ENCODE measurements at regions not wholly inside any gene's neighbourhood (a gene's known extent, or its start where the extent isn't known, plus 50 kb on each side); places are given as distances from the start of the nearest gene placed in this dataset.

GRCh38 chr3:74824366-74824765 is 209.9 kb upstream of the CNTN3 start:
- Histone ChIP-seq H3K27ac (ENCODE audit: insufficient read depth, low read depth, low read length) (no peak overlapping the region), H3K4me1 (ENCODE audit: control insufficient read depth, extremely low read depth, insufficient read depth, low read length) (no peaks in the 10 kb centered on the region), H2AFZ (ENCODE audit: low read depth, low read length) (no peak overlapping the region), H3K9me1 (replicated peaks; ENCODE audit: control insufficient read depth, extremely low read depth, insufficient read depth, low read length) (no peaks in the 10 kb centered on the region), H3K4me2 (ENCODE audit: insufficient read depth, low read length) (no peak overlapping the region), H3K4me3 (replicated peaks in 1 of 3; ENCODE audit: insufficient read depth in 1 of 3, low read depth in 1 of 3, low read length in 3 of 3) (no peak overlapping the region), H3K9me3 (replicated peaks; ENCODE audit: control insufficient read depth, insufficient read depth, low read length) (peaks cover 3% of the 10 kb centered on the region), H3K79me2 (ENCODE audit: control insufficient read depth, insufficient read depth, low read length) (no peaks in the 10 kb centered on the region), H3K36me3 (ENCODE audit: control insufficient read depth in 2 of 2, extremely low read depth in 1 of 2, insufficient read depth in 2 of 2, low read length in 2 of 2) (no peaks in the 10 kb centered on the region), H4K20me1 (replicated peaks; ENCODE audit: control insufficient read depth, extremely low read depth, insufficient read depth, low read length) (no peaks in the 10 kb centered on the region), H3K9ac (replicated peaks; ENCODE audit: extremely low read depth, insufficient read depth, low read length) (no peak overlapping the region), H3K27me3 (ENCODE audit: control insufficient read depth in 2 of 2, insufficient read depth in 2 of 2, low read length in 2 of 2) (no peaks in the 10 kb centered on the region)
- intact Hi-C loops (cut with micrococcal nuclease), result no loop called here
- FAIRE-seq (no peak), DNase-seq (ENCODE audit: low read depth, low spot score) (no peak)
- TF ChIP-seq JUN (IDR thresholded peaks at IDR 0.05; ENCODE audit: borderline replicate concordance, insufficient read depth, insufficient read length, low read depth) (no peak), GATA2 (IDR thresholded peaks at IDR 0.05; ENCODE audit: insufficient read depth, insufficient read length, low read depth, low read length) (no peak), EZH2 (IDR thresholded peaks at IDR 0.05; ENCODE audit: borderline replicate concordance, low read depth, low read length, severe bottlenecking) (no peak)
- ChIA-PET POLR2A (no interaction called here), CTCF (interaction anchor here (1.4 kb wide), 1 partner anchor 10 kb away, joined by 3 read pairs; no protein-coding TSS in a partner anchor)
- dilution Hi-C loops (cut with MboI; ENCODE audit: extremely low pct_ligation_motif_present, low sequenced_read_pairs), result no loop called here
- BruUV-seq (replicated peaks), result no TSS peak

GRCh38 chr3:74814181-74814580 is 199.7 kb upstream of the CNTN3 start:
- Histone ChIP-seq H3K9ac (replicated peaks; ENCODE audit: extremely low read depth, insufficient read depth, low read length) (no peak overlapping the region), H3K9me3 (replicated peaks; ENCODE audit: control insufficient read depth, insufficient read depth, low read length) (no peaks in the 10 kb centered on the region), H3K4me1 (ENCODE audit: control insufficient read depth, extremely low read depth, insufficient read depth, low read length) (no peaks in the 10 kb centered on the region), H3K4me3 (replicated peaks in 1 of 3; ENCODE audit: insufficient read depth in 1 of 3, low read depth in 1 of 3, low read length in 3 of 3) (no peak overlapping the region), H3K36me3 (ENCODE audit: control insufficient read depth in 2 of 2, extremely low read depth in 1 of 2, insufficient read depth in 2 of 2, low read length in 2 of 2) (no peaks in the 10 kb centered on the region), H2AFZ (ENCODE audit: low read depth, low read length) (no peak overlapping the region), H4K20me1 (replicated peaks; ENCODE audit: control insufficient read depth, extremely low read depth, insufficient read depth, low read length) (no peaks in the 10 kb centered on the region), H3K27ac (ENCODE audit: insufficient read depth, low read depth, low read length) (no peak overlapping the region), H3K27me3 (ENCODE audit: control insufficient read depth in 2 of 2, insufficient read depth in 2 of 2, low read length in 2 of 2) (no peaks in the 10 kb centered on the region), H3K4me2 (ENCODE audit: insufficient read depth, low read length) (no peak overlapping the region), H3K79me2 (ENCODE audit: control insufficient read depth, insufficient read depth, low read length) (no peaks in the 10 kb centered on the region), H3K9me1 (replicated peaks; ENCODE audit: control insufficient read depth, extremely low read depth, insufficient read depth, low read length) (no peaks in the 10 kb centered on the region)
- dilution Hi-C loops (cut with MboI; ENCODE audit: extremely low pct_ligation_motif_present, low sequenced_read_pairs), result no loop called here
- BruUV-seq (replicated peaks), result no TSS peak
- DNase-seq (ENCODE audit: low read depth, low spot score) (no peak), FAIRE-seq (no peak)
- CTCF ChIA-PET, result interaction anchor here (1.4 kb wide), 1 partner anchor 10 kb away, joined by 3 read pairs; no protein-coding TSS in a partner anchor
- POLR2A ChIA-PET, result no interaction called here
- TF ChIP-seq EZH2 (IDR thresholded peaks at IDR 0.05; ENCODE audit: borderline replicate concordance, low read depth, low read length, severe bottlenecking) (no peak), GATA2 (IDR thresholded peaks at IDR 0.05; ENCODE audit: insufficient read depth, insufficient read length, low read depth, low read length) (no peak), MYC (IDR thresholded peaks at IDR 0.05; ENCODE audit: low read depth, low read length) (no peak), CTCF (IDR thresholded peaks at IDR 0.05; ENCODE audit: extremely low read depth in 1 of 2, insufficient read depth in 1 of 2, low read depth in 1 of 2, low read length in 2 of 2) (no peak), FOS (IDR thresholded peaks at IDR 0.05; ENCODE audit: borderline replicate concordance, insufficient read depth, low read length) (no peak)
- intact Hi-C loops (cut with micrococcal nuclease), result no loop called here
